Activated effector memory CD4-positive, alpha-beta T cell treated with Interleukin-2 at 50 U/mL for 16 hours (primary cell): ENCODE measurements at regions not wholly inside any gene's neighbourhood (a gene's known extent, or its start where the extent isn't known, plus 50 kb on each side); places are given as distances from the start of the nearest gene placed in this dataset.
"Not testable (repeated sequence)": the region's sequence is repeated elsewhere in the genome, so short reads cannot be mapped to it uniquely, and the experiment has no call there.

Source experiments
- DNase-seq: peaks from one replicate; pipeline ENCODE4 v3.0.0-alpha.2; 2020

DNA sequence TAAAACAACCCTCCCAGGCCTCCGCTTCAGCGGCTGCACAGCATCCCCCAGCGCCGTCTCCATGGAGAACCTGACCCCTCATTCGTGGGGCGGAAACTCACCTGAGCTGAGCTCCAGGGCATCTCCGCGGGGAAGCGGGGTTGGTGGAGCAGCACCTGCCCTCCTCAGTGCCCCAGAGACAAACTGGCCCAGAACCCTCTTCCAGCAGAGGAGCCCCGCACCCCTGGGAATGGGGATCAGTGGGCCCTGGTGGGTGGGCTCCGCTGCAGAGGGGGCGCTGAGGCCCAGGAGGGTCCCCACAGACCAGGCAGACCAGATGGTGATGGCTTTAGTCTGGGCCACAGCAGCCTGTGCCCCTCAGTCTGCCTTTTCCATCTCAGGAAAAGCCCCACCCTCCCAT, 261.2 kb downstream of the ADGRD1 start:
- DNase-seq = not testable (repeated sequence)

GRCh38 chr12:131216587-131216986, 262.9 kb downstream of the ADGRD1 start:
- DNase-seq = not testable (repeated sequence)

DNA sequence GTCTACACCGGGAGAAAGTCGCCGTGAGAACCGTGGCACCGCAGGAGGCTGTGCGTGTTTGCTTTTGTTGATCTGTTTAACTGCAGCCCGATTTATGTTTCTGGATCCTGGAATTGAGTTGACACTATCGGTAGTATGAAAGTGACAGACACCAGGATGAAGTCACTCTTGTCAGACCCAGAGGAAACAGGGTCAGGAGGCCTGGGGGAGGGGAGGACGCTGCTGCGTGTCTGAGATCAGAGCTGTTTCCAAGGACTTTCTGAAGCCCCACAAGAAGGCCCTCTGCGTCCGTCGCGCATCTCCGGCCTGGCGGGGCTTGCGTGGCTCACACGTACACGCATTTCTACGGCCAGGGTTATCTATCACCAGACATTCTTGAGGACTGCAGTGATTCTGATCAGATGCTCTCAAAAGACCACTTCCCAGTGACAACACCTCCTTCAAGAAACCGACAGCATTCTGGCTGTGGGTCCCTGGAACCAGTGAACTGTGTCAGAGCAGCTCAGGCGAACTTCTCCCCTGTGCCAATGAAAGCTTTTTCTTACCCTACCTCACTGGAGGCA, 263.4 kb downstream of the ADGRD1 start:
- DNase-seq = no peak

DNA sequence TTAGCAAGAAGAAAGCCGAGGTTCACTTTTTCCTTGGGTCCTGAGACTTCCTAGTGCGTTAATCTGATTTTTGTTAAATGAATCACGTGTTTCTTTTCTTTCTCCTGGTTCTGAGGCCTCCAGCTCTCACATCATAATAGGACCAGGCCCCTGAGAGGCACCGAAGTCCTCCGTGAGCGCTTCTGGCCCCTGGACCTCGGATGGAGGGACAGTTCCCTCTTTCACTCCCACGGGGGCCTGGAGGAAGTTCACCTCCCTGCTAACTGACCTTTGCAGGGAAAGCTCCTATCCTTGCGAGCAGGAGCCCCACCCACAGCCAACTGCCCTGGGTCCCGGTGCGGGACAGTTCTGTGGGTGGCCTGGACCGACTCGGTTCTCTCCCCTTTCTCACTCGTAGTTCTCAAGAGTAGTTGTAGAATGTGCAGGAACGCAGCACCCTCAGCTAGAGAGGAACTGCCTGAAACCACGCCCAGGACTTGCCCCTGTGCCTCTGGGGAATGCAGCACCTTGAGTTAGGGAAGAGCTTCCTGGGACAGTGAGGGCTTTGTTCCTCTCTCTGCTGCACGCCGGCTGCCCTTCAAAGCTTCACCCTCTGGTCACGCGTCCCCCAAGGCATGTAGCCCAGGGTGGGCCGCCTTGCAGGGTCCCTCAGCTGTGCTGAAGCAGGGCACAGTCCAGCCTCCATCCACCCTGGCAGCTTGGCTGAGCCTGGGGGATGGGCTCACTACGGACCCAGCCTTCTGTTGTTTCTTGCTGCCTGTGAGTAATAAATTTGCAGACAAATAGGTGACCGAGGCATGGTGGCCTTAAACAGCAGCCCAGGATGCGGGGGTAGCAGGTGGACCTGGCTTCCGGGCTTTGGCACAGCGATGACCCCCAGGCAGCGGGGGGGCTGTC, 264.6 kb downstream of the ADGRD1 start:
- no peak for DNase-seq

DNA sequence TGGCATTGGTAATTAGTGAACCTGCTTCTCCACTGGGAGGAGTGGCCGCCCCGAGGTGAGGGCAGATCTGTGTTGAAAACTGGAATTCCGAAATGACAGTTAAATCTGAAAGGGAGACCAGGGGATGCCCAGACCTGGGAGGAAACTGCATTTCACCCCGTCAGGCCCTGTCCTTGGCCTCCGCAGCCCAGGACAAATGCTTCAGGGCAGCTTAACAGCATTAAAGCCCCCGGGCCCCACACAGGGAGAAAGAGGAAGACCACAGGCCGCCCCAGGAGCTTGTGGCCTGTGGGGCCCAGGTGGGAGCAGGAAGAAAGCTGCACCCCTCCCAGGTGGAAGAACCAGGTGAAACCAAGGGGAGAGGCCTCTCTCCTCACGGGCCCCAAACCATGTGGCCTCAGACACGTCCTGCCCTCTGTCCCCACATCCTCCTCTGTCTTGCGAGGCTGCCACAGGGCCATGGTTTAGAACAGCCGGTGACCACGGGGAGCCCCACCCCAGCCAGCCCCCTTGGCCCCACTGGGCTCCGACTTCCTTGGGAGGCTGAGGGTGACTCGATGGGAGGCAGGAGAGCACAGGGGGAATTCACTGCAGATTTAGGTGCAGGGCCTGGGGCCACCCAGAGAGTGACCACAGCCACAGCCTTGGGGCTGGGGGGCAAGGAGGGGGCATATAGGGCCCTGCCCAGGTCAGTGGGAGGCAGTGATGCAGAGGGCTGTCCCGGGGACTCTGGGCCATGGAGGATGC, 265.4 kb downstream of the ADGRD1 start:
- no peak for DNase-seq

GRCh38 chr12:131219670-131220330, 266.1 kb downstream of the ADGRD1 start:
- no peak for DNase-seq

- no peak for DNase-seq
Observed at GRCh38 chr12:131220331-131220685, 266.6 kb downstream of the ADGRD1 start.

- DNase-seq = no peak
Observed at GRCh38 chr12:131221061-131221956, 267.6 kb downstream of the ADGRD1 start.

DNA sequence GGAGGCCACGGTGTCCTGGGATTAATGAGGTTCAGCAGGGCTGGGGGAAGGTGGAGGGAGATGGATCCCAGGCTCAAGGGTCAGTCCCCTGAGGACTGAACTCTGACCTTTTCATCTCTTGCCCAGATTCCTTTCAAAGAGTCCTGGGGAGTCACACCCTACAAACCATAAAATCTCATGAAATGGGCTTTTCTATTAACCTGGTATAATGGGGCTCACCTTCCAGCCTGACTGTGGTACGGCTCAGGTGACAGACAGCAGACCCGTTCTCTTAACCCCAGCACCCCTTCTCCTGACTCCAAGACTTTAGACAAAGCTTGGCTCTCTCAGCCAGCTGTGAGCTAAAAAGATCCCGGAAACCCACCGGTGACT, 268.2 kb downstream of the ADGRD1 start:
- no peak for DNase-seq

- DNase-seq = no peak
Observed at GRCh38 chr12:131222329-131223139, 268.8 kb downstream of the ADGRD1 start.

DNA sequence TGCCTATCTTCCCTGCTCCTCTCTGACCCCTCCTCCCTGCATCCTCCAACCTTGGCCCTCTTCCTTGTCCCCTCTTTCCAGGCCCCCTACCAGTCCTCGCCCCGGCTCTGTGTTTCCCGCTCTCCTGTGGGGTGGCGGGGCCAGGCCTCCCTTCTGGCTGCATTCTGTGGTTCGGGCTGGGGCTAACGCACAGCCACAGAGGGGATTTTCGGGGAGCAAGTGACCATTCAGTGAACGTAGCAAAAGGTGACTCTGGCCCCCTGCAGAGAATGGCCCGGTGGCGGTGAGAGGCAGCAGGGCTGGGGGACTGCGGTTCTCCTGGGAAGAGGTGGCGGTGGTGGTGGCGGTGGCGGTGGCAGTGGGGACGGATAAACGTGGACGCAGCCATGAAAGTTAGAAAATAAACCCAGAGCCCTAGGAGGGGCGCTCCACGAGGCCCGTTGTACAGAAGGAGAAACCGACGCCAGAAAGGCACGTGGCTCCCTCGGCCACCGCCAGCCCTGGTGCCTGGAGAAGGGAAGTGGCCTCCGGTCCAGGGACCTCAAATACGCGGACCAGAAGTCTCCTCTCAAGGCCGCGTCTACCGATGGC, 269.6 kb downstream of the ADGRD1 start:
- no peak for DNase-seq

- no peak for DNase-seq
Observed at GRCh38 chr12:131223791-131224225, 270.1 kb downstream of the ADGRD1 start.

DNA sequence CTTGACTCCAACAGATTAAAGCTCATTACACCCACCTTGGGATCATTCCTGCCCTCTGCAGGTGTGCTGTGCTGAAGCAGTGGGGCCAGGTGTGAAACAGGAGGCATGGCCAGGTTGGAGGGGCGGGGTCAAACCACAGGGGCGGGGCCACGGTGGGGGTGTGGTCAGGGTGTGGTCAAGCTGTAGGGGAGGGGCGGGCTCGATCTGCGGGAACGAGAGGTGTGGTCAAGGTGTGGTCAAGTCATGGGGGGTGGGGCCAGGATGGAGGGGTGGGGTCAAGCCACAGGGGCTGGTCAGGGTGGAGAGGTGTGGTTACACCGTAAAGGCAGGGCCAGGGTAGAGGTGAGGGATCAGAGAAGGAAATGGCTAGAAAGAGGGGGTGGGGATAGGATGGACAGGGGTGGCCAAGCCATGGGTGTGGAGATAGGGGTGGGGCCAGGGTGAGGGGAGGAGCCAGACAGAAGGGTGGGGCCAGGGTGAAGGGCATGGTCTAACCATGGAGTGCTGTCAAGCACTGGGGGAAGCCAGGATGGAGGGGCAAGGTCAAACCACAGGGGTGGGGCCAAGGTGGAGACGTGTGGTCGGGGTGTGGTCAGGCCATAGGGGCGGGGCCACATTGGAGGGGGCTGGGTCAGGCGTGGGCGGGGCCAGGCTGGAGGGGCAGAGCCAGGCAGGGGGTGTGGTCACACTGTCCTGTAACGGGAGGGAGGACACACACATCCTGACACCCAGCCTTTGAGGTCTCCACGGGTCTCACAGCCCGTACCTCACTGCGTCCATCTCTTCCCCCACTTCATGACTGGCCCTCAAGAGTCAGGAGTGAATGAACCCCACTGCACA, 270.7 kb downstream of the ADGRD1 start:
- not testable (repeated sequence) for DNase-seq

DNA sequence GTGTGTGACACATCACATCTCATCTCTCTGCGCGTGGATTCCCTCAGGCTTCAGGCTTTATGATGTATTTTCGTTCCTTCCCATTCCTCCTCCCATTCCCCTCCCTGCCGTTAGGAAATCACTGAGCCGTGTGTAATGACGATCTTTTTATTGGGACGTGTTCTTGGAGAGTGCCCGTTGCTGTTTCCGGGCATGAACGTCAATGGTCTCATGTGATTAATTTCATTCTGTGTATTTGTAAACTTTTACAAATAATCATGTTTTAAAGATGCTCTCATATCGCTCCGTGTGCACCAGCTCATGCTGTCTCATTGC, 271.3 kb downstream of the ADGRD1 start:
- DNase-seq = not testable (repeated sequence)

- no peak for DNase-seq
Observed at GRCh38 chr12:131226345-131227265, 272.9 kb downstream of the ADGRD1 start.

DNA sequence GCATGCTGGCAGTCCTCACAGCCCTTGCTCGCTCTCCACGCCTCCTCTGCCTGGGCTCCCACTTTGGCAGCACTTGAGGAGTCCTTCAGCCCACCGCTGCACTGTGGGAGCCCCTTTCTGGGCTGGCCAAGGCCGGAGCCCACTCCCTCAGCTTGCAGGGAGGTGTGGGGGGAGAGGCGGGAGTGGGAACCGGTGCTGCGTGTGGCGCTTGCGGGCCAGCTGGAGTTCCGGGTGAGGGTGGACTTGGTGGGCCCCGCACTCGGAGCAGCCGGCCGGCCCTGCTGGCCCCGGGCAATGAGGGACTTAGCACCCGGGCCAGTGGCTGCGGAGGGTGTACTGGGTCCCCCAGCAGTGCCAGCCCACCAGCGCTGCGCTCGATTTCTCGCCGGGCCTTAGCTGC, 273.9 kb downstream of the ADGRD1 start:
- DNase-seq = not testable (repeated sequence)

DNA sequence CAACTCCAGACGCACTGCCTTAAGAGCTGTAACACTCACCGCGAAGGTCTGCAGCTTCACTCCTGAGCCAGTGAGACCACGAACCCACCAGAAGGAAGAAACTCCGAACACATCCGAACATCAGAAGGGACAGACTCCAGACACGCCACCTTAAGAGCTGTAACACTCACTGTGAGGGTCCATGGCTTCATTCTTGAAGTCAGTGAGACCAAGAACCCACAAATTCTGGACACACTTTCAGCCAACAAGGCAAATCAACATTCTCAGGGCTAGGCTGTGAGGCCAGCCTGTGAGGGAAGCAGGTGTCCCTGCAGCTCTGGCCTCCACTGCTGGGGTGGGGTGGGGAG, 275.3 kb downstream of the ADGRD1 start:
- not testable (repeated sequence) for DNase-seq

DNA sequence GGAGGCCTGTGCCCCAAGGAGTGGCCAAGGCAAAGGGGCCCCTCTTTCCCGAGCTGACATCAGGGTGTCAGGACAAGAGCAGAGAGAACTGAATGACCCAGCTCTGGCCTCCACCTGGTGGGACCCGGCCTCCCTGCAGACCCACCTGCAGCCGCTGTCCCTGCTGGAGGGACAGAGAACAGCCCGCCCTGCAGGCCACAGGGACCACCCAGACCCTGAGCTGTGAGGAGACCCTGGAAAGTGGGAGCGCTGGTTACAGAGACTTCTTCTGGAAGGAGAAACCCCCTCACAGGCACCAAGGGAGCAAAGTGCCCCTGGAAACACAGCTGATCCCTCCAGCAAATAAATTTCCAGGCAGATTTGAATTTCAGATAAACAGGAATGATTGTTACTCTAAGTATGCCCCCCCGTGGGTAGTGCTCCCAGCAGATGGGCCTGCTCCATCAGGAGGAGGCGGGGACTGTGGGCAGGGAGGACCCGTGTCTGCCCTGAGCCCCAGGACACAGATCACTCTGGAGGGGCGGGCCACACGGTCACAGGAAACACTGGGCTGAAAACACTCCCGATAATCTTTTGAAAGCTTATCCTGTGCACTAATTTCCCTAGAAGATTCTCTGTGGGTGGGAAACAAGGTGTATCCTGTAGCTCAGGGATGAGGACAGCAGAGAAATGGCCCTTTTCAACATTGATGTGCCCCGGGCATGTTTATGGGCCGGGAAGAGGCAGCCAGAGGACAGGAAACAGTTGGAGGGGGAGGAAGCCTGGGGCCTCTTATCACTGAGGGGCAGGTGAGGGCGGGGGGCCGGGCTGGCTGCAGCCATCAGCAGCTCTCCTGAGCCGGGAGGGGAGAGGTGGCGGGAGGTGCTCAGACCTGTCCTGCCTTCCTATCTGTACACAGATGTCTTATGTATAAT, 276.0 kb downstream of the ADGRD1 start:
- DNase-seq = no peak
